ENCODE measurements at regions not wholly inside any gene's neighbourhood (a gene's known extent, or its start where the extent isn't known, plus 50 kb on each side); places are given as distances from the start of the nearest gene placed in this dataset.

DNA sequence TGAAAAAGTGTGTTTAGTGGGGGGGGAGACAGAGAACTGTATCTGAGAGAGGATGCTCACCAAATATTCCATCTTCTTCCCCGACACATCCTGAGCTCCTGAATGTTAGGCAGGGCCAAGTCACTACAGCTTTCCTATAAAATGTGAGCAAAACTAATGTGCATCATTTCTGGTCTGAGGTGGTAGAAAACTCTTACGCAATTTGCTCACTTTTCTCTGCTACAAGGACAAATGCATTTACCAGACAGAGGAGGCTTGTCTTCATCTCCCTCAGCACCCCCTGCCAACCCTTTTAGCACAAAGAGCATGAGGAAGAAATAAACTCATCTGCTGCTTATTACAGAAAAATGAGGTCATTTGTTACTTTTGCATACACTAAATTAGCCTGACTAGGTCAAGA is 554.0 kb downstream of the RNF144A start:
- Histone ChIP-seq H3K27me3 (ENCODE audit: control insufficient read depth, insufficient read depth, low read length, poor library complexity, severe bottlenecking) (no peaks in the 10 kb centered on the region), H3K4me3 (ENCODE audit: low read length) (no peak overlapping the region), H3K9me3 (ENCODE audit: control insufficient read depth, low read length) (no peaks in the 10 kb centered on the region), H3K4me1 (ENCODE audit: control insufficient read depth, insufficient read depth, low read length) (no peaks in the 10 kb centered on the region), H3K36me3 (ENCODE audit: control insufficient read depth, insufficient read depth, low read length) (no peaks in the 10 kb centered on the region), H3K9ac (ENCODE audit: extremely low read depth, low read length, poor library complexity, severe bottlenecking) (no peak overlapping the region), H3K27ac (ENCODE audit: low read depth, low read length) (no peak overlapping the region)
- H3K9me3 Mint-ChIP-seq, result no peaks in the 10 kb centered on the region
- no peak overlapping the region for H3K27ac Mint-ChIP-seq
- no peaks in the 10 kb centered on the region for H3K27me3 Mint-ChIP-seq (ENCODE audit: insufficient read depth)
- no peak for DNase-seq
- peaks cover 16% of the 10 kb centered on the region for H3K4me1 Mint-ChIP-seq
- WGBS, 2 experiments (ENCODE audit: insufficient coverage in 1 of 2, insufficient read length in 1 of 2), result 90 to 92% methylated on average over 2 of the region's 2 CpGs
- H3K36me3 Mint-ChIP-seq (ENCODE audit: low read depth), result no peaks in the 10 kb centered on the region
- H3K4me3 Mint-ChIP-seq, result no peak overlapping the region
- TF ChIP-seq, protein P1, sequence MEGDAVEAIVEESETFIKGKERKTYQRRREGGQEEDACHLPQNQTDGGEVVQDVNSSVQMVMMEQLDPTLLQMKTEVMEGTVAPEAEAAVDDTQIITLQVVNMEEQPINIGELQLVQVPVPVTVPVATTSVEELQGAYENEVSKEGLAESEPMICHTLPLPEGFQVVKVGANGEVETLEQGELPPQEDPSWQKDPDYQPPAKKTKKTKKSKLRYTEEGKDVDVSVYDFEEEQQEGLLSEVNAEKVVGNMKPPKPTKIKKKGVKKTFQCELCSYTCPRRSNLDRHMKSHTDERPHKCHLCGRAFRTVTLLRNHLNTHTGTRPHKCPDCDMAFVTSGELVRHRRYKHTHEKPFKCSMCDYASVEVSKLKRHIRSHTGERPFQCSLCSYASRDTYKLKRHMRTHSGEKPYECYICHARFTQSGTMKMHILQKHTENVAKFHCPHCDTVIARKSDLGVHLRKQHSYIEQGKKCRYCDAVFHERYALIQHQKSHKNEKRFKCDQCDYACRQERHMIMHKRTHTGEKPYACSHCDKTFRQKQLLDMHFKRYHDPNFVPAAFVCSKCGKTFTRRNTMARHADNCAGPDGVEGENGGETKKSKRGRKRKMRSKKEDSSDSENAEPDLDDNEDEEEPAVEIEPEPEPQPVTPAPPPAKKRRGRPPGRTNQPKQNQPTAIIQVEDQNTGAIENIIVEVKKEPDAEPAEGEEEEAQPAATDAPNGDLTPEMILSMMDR (conservative IDR thresholded peaks at IDR 0.05), result no peak

DNA sequence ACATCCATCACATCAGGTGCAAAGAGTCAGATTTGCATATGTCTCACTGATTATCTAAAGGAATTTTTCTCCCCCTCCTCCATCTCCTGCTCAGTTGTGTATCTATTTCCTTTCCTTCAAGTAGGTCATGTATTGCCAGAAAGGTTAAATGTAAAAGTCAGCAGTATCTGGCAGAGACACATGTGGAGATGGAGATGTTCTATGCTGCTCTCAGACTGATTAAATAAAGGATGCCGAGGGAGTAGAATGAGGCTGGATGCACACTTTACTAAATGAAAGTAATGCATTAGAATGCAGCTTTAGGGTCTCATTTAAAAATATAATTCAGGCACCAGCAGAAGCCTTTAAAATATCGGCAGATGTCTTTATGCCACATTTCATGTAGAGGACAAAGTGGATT is 555.3 kb downstream of the RNF144A start:
- Histone ChIP-seq H3K36me3 (ENCODE audit: control insufficient read depth, insufficient read depth, low read length) (no peaks in the 10 kb centered on the region), H3K4me1 (ENCODE audit: control insufficient read depth, insufficient read depth, low read length) (no peaks in the 10 kb centered on the region), H3K9ac (ENCODE audit: extremely low read depth, low read length, poor library complexity, severe bottlenecking) (no peak overlapping the region), H3K4me3 (ENCODE audit: low read length) (no peak overlapping the region), H3K27ac (ENCODE audit: low read depth, low read length) (no peak overlapping the region), H3K9me3 (ENCODE audit: control insufficient read depth, low read length) (no peaks in the 10 kb centered on the region), H3K27me3 (ENCODE audit: control insufficient read depth, insufficient read depth, low read length, poor library complexity, severe bottlenecking) (no peaks in the 10 kb centered on the region)
- Mint-ChIP-seq H3K27ac (no peak overlapping the region), H3K9me3 (no peaks in the 10 kb centered on the region), H3K27me3 (ENCODE audit: insufficient read depth) (no peaks in the 10 kb centered on the region), H3K36me3 (ENCODE audit: low read depth) (no peaks in the 10 kb centered on the region), H3K4me1 (peaks cover 15% of the 10 kb centered on the region), H3K4me3 (no peak overlapping the region)
- TF ChIP-seq, protein P1 (conservative IDR thresholded peaks at IDR 0.05), result no peak
- DNase-seq, result no peak
- WGBS, 2 experiments (ENCODE audit: insufficient coverage in 1 of 2, insufficient read length in 1 of 2), result 94 to 100% methylated on average over 2 of the region's 2 CpGs

DNA sequence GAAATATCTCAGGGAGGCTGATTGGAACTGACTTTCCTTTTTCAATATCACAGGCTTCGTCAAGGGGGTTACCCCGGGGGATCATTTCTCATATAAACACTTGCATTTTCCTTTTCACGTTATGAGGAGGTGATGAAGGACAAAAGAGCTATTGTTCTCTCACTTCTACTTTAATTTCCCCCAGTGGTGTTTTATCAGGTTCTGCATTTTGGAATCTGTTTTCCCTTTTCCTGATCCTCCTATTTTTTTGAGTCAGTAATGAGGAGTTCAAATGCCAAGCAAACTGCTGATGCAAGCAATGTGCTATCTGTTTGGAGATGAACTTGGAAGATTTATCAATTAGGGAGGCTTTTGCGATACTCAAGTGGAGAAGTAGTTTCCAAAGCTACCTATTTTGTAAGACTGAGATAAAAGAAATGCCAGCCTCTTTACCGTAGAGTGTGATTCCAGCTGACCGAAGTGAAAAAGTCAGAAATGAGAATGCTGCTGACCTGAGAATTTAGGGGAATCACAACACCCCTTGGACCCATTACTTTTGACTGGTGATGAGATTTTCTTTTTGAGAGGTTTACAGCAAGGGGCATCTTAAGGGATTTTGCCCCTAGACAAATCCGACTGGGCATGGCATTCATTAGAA is 556.0 kb downstream of the RNF144A start:
- Histone ChIP-seq H3K9ac (ENCODE audit: extremely low read depth, low read length, poor library complexity, severe bottlenecking) (no peak overlapping the region), H3K27ac (ENCODE audit: low read depth, low read length) (no peak overlapping the region), H3K36me3 (ENCODE audit: control insufficient read depth, insufficient read depth, low read length) (no peaks in the 10 kb centered on the region), H3K4me3 (ENCODE audit: low read length) (no peak overlapping the region), H3K27me3 (ENCODE audit: control insufficient read depth, insufficient read depth, low read length, poor library complexity, severe bottlenecking) (no peaks in the 10 kb centered on the region), H3K9me3 (ENCODE audit: control insufficient read depth, low read length) (no peaks in the 10 kb centered on the region), H3K4me1 (ENCODE audit: control insufficient read depth, insufficient read depth, low read length) (no peaks in the 10 kb centered on the region)
- Mint-ChIP-seq H3K27me3 (ENCODE audit: insufficient read depth) (no peaks in the 10 kb centered on the region), H3K36me3 (ENCODE audit: low read depth) (no peaks in the 10 kb centered on the region), H3K4me1 (peaks cover 8% of the 10 kb centered on the region), H3K27ac (no peak overlapping the region), H3K4me3 (no peak overlapping the region), H3K9me3 (no peaks in the 10 kb centered on the region)
- DNase-seq, result no peak
- TF ChIP-seq, protein P1 (conservative IDR thresholded peaks at IDR 0.05), result no peak
- WGBS, 2 experiments (ENCODE audit: insufficient coverage in 1 of 2, insufficient read length in 1 of 2), result 89 to 95% methylated on average over 3 to 7 of the region's 7 CpGs

All from endodermal cell (in vitro differentiated cells).